ENCODE measurements at regions not wholly inside any gene's neighbourhood (a gene's known extent, or its start where the extent isn't known, plus 50 kb on each side); places are given as distances from the start of the nearest gene placed in this dataset.

- no peak for ATAC-seq
These were observed 83.5 kb upstream of the HSPA9 start for GRCh38 chr5:138658676-138659075.

GRCh38 chr5:138657360-138657759 is 82.2 kb upstream of the HSPA9 start:
- peak in 1 of 6 donors; percentile 19 for DNase-seq
- WGBS, 2 donors, result 89 to 95% methylated on average over 4 of the region's 4 CpGs
- H3K9me3 ChIP-seq, result no peaks in the 10 kb centered on the region
- no peaks in the 10 kb centered on the region for H3K27me3 ChIP-seq
- H3K36me3 ChIP-seq, result no peaks in the 10 kb centered on the region
- H3K27ac ChIP-seq, result no peak overlapping the region
- intact Hi-C loops (cut with DNase I), result no loop called here
- no peak overlapping the region for H3K4me3 ChIP-seq
- H3K4me1 ChIP-seq, result no peaks in the 10 kb centered on the region
- no peak for FAIRE-seq
- no peak for ATAC-seq
- TF ChIP-seq CTCF (IDR thresholded peaks at IDR 0.05), result no peak

More at GRCh38 chr5:138658676-138659075, 83.5 kb upstream of the HSPA9 start:
- Histone ChIP-seq H3K36me3 (no peaks in the 10 kb centered on the region), H3K4me3 (no peak overlapping the region), H3K27me3 (no peaks in the 10 kb centered on the region), H3K4me1 (no peaks in the 10 kb centered on the region), H3K27ac (no peak overlapping the region), H3K9me3 (no peaks in the 10 kb centered on the region)
- TF ChIP-seq CTCF (IDR thresholded peaks at IDR 0.05), result no peak
- 86 to 92% methylated on average over 6 of the region's 6 CpGs for WGBS, 2 donors
- DNase-seq, result no peak
- intact Hi-C loops (cut with DNase I), result no loop called here
- FAIRE-seq, result no peak

- Histone ChIP-seq H3K27me3 (no peaks in the 10 kb centered on the region), H3K4me3 (no peak overlapping the region), H3K36me3 (no peaks in the 10 kb centered on the region), H3K4me1 (no peaks in the 10 kb centered on the region), H3K9me3 (no peaks in the 10 kb centered on the region), H3K27ac (no peak overlapping the region)
- ATAC-seq (no peak), DNase-seq (no peak), FAIRE-seq (no peak)
- TF ChIP-seq CTCF (IDR thresholded peaks at IDR 0.05), result no peak
- intact Hi-C loops (cut with DNase I), result no loop called here
- 84 to 87% methylated on average over 4 of the region's 4 CpGs for WGBS, 2 donors
These were observed 81.7 kb upstream of the HSPA9 start for GRCh38 chr5:138656916-138657315.

- FAIRE-seq (no peak), DNase-seq (peak in 1 of 6 donors; percentile 20), ATAC-seq (peak in 1 of 4 donors; percentile 28)
- intact Hi-C loops (cut with DNase I), result no loop called here
- H3K27me3 ChIP-seq, result no peaks in the 10 kb centered on the region
- no peak overlapping the region for H3K27ac ChIP-seq
- WGBS, 2 donors, result 70 to 81% methylated on average over 6 of the region's 6 CpGs
- H3K36me3 ChIP-seq, result no peaks in the 10 kb centered on the region
- TF ChIP-seq CTCF (IDR thresholded peaks at IDR 0.05), result no peak
- H3K9me3 ChIP-seq, result no peaks in the 10 kb centered on the region
- no peaks in the 10 kb centered on the region for H3K4me1 ChIP-seq
- H3K4me3 ChIP-seq, result no peak overlapping the region
These were observed 80.5 kb upstream of the HSPA9 start for GRCh38 chr5:138655530-138656190.

GRCh38 chr5:138654281-138654867 is 79.2 kb upstream of the HSPA9 start:
- intact Hi-C loops (cut with DNase I), result no loop called here
- 71 to 85% methylated on average over 8 of the region's 8 CpGs for WGBS, 2 donors
- no peak overlapping the region for H3K27ac ChIP-seq
- FAIRE-seq (no peak), ATAC-seq (peak in 1 of 4 donors; percentile 22), DNase-seq (no peak)
- no peaks in the 10 kb centered on the region for H3K36me3 ChIP-seq
- H3K4me1 ChIP-seq, result no peaks in the 10 kb centered on the region
- H3K4me3 ChIP-seq, result no peak overlapping the region
- no peak for TF ChIP-seq CTCF (IDR thresholded peaks at IDR 0.05)
- H3K27me3 ChIP-seq, result no peaks in the 10 kb centered on the region
- H3K9me3 ChIP-seq, result no peaks in the 10 kb centered on the region

Data from pancreas (tissue), 10 donors.